Neural cell (in vitro differentiated cells): ENCODE measurements at regions not wholly inside any gene's neighbourhood (a gene's known extent, or its start where the extent isn't known, plus 50 kb on each side); places are given as distances from the start of the nearest gene placed in this dataset.

Source experiments
- CTCF ChIP-seq: fragments of 450-650 bp; IDR thresholded peaks from 2 replicates; pipeline ENCODE4 v1.5.1; 2014; ENCODE audit warnings: antibody characterized with exemption, mild to moderate bottlenecking, moderate library complexity; ENCODE audit not compliant: poor library complexity, severe bottlenecking
- RAD21 ChIP-seq: fragments of 450-650 bp; conservative IDR thresholded peaks from 2 replicates; pipeline ENCODE4 v1.6.1; 2014; ENCODE audit warnings: antibody characterized with exemption, mild to moderate bottlenecking, moderate library complexity
- TF ChIP-seq, protein P1 (sequence below): IDR thresholded peaks from 2 replicates; pipeline ENCODE4 v1.6.1; 2012; ENCODE audit warnings: borderline replicate concordance

GRCh38 chr20:63076421-63076820, 69.7 kb upstream of the BHLHE23 start:
- TF ChIP-seq CTCF (no peak), RAD21 (no peak)
- TF ChIP-seq, protein P1, sequence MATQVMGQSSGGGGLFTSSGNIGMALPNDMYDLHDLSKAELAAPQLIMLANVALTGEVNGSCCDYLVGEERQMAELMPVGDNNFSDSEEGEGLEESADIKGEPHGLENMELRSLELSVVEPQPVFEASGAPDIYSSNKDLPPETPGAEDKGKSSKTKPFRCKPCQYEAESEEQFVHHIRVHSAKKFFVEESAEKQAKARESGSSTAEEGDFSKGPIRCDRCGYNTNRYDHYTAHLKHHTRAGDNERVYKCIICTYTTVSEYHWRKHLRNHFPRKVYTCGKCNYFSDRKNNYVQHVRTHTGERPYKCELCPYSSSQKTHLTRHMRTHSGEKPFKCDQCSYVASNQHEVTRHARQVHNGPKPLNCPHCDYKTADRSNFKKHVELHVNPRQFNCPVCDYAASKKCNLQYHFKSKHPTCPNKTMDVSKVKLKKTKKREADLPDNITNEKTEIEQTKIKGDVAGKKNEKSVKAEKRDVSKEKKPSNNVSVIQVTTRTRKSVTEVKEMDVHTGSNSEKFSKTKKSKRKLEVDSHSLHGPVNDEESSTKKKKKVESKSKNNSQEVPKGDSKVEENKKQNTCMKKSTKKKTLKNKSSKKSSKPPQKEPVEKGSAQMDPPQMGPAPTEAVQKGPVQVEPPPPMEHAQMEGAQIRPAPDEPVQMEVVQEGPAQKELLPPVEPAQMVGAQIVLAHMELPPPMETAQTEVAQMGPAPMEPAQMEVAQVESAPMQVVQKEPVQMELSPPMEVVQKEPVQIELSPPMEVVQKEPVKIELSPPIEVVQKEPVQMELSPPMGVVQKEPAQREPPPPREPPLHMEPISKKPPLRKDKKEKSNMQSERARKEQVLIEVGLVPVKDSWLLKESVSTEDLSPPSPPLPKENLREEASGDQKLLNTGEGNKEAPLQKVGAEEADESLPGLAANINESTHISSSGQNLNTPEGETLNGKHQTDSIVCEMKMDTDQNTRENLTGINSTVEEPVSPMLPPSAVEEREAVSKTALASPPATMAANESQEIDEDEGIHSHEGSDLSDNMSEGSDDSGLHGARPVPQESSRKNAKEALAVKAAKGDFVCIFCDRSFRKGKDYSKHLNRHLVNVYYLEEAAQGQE, result no peak
